ENCODE measurements at regions not wholly inside any gene's neighbourhood (a gene's known extent, or its start where the extent isn't known, plus 50 kb on each side); places are given as distances from the start of the nearest gene placed in this dataset.

- H4K8ac ChIP-seq (replicated peaks; ENCODE audit: insufficient read length, low read depth, low read length): no peak overlapping the region
- no peak overlapping the region for H4K91ac ChIP-seq (ENCODE audit: insufficient read length, low read depth, low read length)
- Mint-ChIP-seq H3K27me3 (ENCODE audit: low read depth) (no peaks in the 10 kb centered on the region), H3K4me3 (no peak overlapping the region), H3K27ac (no peak overlapping the region; a peak in 1 of 7 replicates), H3K4me1 (peaks cover 6 to 9% of the 10 kb centered on the region in 2 experiments), H3K9me3 (no peaks in the 10 kb centered on the region), H3K36me3 (ENCODE audit: insufficient read depth in 1 of 3, low read depth in 3 of 3) (no peaks in the 10 kb centered on the region)
- no peaks in the 10 kb centered on the region for H3K27me3 ChIP-seq (ENCODE audit: insufficient read depth, low read length)
- H4K20me1 ChIP-seq (ENCODE audit: control insufficient read depth, insufficient read depth, insufficient read length): no peaks in the 10 kb centered on the region
- no peak overlapping the region for H3K9ac ChIP-seq (ENCODE audit: extremely low read depth, insufficient read length, low read length)
- no peak overlapping the region for H3K56ac ChIP-seq (ENCODE audit: insufficient read length, low read depth, low read length)
- no peak overlapping the region for H3K18ac ChIP-seq (ENCODE audit: insufficient read length, low read depth, low read length)
- no peak overlapping the region for H3K4ac ChIP-seq (ENCODE audit: low read depth, low read length)
- H2BK120ac ChIP-seq (ENCODE audit: low read depth, low read length, poor library complexity, severe bottlenecking): no peak overlapping the region
- no peak overlapping the region for H2AK5ac ChIP-seq (ENCODE audit: insufficient read length, low read length)
- H3K14ac ChIP-seq (ENCODE audit: insufficient read depth, low read length): no peak overlapping the region
- H3K4me1 ChIP-seq (ENCODE audit: insufficient read depth, low read length): no peaks in the 10 kb centered on the region
- H2BK20ac ChIP-seq (ENCODE audit: low read depth, low read length, poor library complexity, severe bottlenecking): no peak overlapping the region
- no peak overlapping the region for H2BK12ac ChIP-seq (ENCODE audit: insufficient read length, low read depth, low read length)
- WGBS (ENCODE audit: extremely low coverage, insufficient read length, low lambda C conversion rate): no CpG with 5 or more reads among the region's 1 CpG
- H3K79me2 ChIP-seq (ENCODE audit: insufficient read depth, low read length): no peaks in the 10 kb centered on the region
- no peaks in the 10 kb centered on the region for H3K9me3 ChIP-seq (ENCODE audit: control insufficient read depth, low read depth, low read length)
- no peak for TF ChIP-seq CTCF (conservative IDR thresholded peaks at IDR 0.05)
- no peak for DNase-seq
- H3K4me2 ChIP-seq (ENCODE audit: insufficient read depth, insufficient read length, low read length): no peak overlapping the region
- H3K23ac ChIP-seq (ENCODE audit: insufficient read length, low read depth, low read length): no peak overlapping the region
- no peak overlapping the region for H2AFZ ChIP-seq (ENCODE audit: low read length)
- H3T11ph ChIP-seq (ENCODE audit: low read length): no peak overlapping the region
- H2BK5ac ChIP-seq (ENCODE audit: insufficient read length, low read length): no peak overlapping the region
- no peaks in the 10 kb centered on the region for H3K79me1 ChIP-seq (ENCODE audit: insufficient read depth, low read depth, low read length, poor library complexity, severe bottlenecking)
- H4K5ac ChIP-seq (ENCODE audit: insufficient read length, low read depth, low read length): no peak overlapping the region
- no peak overlapping the region for H3K27ac ChIP-seq (ENCODE audit: insufficient read length, low read depth, low read length)
- H2BK15ac ChIP-seq (ENCODE audit: low read depth, low read length): no peak overlapping the region
- H3K23me2 ChIP-seq (ENCODE audit: insufficient read length, low read depth, low read length, poor library complexity, severe bottlenecking): peaks cover 5% of the 10 kb centered on the region
Measured at GRCh38 chr6:85124472-85125354, 325.2 kb upstream of the NT5E start.

All from H9 (cell line).